ENCODE measurements at regions not wholly inside any gene's neighbourhood (a gene's known extent, or its start where the extent isn't known, plus 50 kb on each side); places are given as distances from the start of the nearest gene placed in this dataset.
"Not testable (repeated sequence)": the region's sequence is repeated elsewhere in the genome, so short reads cannot be mapped to it uniquely, and the experiment has no call there.

- DNase-seq (ENCODE audit: low spot score), result peak; percentile 10
Observed at GRCh38 chr22:49415151-49415951, 412.3 kb downstream of the BRD1 start.

- DNase-seq (ENCODE audit: low spot score), result no peak
Observed at GRCh38 chr22:49413551-49413950, 414.1 kb downstream of the BRD1 start.

GRCh38 chr22:49413146-49413545 is 414.5 kb downstream of the BRD1 start:
- no peak for DNase-seq (ENCODE audit: low spot score)

- no peak for DNase-seq (ENCODE audit: low spot score)
Observed at GRCh38 chr22:49412236-49412635, 415.4 kb downstream of the BRD1 start.

- no peak for DNase-seq (ENCODE audit: low spot score)
Observed at GRCh38 chr22:49411236-49411635, 416.4 kb downstream of the BRD1 start.

DNA sequence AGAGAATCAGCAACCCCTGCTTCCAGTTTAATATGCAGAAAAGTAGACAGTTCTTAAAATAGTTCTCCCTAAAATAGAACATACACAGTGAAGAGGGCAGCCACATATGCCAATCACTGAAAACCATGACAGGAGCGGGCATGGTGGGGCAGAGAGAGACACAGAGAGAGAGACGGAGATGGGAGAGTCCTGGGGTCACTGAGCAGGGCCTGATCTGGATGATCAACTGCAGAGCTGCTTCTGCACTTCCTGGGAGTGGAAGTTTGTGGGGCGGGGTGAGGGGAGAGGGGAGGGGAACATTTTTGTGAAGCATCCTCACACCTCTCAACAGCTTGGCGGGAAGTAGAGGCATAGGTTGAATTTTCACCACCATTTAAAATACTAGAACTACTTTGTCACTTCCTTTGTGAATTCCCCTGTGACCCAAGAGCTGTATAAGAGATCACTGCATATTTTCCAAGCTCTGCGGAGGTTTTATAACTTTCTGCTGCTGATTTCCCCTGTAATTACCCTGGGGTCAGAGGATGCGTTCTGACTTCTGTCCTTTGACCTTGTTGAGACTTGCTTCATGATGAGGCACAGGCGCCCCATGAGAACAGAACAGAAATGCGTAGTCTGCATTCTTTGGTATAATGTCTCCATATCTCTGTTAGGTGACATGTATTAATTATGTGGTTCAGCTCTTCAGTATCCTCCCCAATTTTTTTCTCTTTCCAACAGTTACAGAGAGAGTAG is 419.4 kb downstream of the BRD1 start:
- no peak for DNase-seq (ENCODE audit: low spot score)

DNA sequence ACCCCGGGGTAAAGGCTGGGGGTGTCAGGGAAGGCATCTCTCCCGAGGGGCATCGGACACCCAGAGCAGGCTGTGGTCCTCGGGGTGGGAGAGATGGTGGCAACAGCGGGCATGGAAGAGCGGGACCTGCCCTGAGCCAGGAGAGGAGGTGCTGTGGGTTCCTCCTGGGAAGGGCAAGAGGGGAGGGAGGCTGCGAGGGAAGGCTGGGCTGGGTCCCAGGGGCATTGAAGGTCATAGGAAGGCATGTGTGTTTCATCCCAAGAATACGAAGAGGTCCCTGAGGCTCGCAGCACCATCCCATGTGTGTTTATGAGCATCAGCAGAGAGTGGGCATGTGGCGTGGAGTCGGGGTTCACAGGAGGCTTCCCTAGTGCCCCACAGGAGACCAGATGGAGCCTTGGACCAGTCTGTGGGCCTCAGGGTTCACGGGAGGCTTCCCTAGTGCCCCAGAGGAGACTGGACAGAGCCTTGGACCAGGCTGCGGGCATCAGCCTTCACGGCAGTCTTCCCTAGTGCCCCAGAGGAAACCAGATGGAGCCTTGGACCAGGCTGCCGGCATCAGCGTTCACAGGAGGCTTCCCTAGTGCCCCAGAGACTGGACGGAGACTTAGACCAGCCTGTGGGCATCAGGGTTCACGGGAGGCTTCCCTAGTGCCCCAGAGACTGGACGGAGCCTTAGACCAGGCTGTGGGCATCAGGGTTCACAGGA is 420.6 kb downstream of the BRD1 start:
- DNase-seq (ENCODE audit: low spot score), result no peak

DNA sequence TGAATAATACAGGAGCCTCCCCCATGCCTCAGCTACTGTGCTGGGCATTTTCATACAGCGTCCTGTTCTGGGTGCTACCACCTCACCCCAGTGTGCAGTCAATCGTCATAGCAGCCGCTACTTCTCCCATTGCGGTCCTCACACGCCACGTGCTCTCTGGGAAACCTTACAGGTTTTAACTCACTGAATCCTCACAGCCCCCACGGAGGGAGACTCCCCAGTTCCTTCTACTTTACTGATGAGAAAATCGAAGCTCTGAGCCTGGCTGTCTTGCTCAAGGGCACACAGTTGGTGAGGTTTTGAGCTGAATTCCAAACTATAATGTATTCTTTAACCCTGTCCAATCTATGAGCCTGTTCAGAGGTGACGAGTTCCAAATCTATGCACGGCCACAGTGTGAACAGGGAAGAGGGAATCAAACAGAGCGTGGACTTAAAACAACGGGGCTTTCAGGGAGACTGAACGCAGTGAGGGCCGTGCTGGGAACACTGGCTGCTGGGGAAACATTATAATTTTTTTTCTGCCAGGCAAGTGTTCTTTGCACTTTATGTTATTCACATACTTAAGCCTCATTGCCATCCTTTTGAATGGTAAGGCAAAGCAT is 421.5 kb downstream of the BRD1 start:
- no peak for DNase-seq (ENCODE audit: low spot score)

DNA sequence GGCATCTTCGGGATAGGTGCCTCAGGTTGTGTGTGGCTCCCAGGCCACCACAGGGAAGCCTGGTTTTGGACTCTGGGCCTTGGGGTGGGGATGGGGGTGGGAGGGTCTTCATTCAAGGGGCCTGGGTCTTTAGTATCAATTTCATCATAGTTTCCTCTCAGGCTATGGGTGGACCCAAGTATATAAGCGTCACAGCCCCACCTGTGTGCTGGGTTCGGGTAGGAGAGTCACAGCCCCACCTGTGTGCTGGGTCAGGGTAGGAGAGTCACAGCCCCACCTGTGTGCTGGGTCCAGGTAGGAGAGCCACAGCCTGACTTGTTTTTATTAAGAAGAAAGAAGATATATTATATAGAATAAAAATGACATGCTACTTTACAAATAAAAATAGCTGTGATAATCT is 422.1 kb downstream of the BRD1 start:
- no peak for DNase-seq (ENCODE audit: low spot score)

DNA sequence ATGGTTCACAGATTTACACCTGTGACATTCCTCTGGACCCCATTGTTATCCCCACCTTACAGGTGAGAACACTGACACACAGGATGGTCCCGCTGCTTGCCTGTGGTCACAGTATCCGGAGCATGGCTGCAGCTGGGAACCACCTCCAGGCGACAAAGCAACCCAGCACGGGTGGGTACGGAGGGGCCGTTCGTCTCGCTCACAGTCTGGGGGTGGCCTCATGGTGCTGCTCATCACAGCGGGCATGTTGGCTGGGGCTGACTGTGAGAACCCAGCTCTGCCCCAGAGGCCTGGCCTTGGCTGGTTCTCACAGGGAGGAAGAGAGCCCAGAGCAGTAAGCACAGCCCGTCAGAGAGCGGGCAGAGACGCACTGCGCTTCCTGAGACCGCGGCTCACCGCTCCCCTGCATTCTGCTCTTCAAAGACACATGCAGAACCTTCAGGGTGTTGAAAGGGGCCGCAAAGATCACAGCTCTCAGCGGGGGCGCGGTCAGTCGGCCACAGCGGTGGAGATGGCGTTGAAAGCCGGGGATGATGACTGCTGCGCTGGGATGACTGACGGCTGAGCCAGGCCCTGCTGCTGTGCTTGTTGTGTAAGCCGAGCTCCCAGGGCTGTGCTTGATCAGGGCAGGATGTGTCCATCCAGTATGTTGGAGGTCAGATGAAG is 423.0 kb downstream of the BRD1 start:
- DNase-seq (ENCODE audit: low spot score), result no peak

GRCh38 chr22:49404020-49404419 is 423.7 kb downstream of the BRD1 start:
- DNase-seq (ENCODE audit: low spot score), result no peak

DNA sequence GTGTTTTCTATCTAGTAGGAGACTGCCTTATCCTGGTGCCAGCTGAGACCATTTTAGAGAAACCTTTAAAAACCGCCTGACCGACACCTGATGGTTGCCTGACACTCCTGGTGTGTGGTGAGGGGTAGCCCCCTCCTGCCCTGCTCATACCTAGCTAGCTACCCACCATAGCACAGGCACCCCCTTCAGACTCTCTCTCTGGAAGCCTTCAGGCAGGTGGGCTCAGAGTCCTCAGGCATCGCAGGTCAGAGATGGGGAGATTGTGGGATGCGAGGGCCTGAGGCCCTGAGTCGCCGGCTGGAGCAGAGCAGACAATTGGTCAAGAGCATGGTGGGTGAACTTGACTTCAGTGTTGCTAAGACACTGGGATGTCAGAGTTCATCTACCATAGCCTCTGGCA is 424.6 kb downstream of the BRD1 start:
- no peak for DNase-seq (ENCODE audit: low spot score)

GRCh38 chr22:49402169-49402568 is 425.5 kb downstream of the BRD1 start:
- DNase-seq (ENCODE audit: low spot score), result no peak

GRCh38 chr22:49400941-49401598 is 426.6 kb downstream of the BRD1 start:
- DNase-seq (ENCODE audit: low spot score), result no peak

- DNase-seq (ENCODE audit: low spot score), result no peak
Observed at GRCh38 chr22:49400136-49400940, 427.3 kb downstream of the BRD1 start.

DNA sequence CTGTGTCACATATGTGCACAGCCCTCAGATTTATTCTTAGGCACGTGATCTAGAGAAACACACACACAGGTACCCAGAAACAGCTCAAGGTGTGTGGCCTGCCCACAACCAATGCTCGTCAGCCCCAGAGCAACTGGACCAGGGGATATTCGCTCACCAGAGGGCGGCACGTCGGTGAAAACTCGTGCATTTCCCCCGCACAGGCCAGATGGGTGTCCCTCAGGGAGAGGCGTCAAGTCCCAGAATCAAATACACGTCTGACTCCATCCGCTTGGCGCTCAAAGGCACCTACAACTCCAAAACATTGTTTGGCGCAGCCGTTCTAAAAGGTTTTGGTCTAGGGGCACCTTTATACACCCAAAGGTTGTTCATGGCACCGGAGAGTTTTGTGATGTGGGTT is 429.0 kb downstream of the BRD1 start:
- DNase-seq (ENCODE audit: low spot score), result no peak

GRCh38 chr22:49398115-49398514 is 429.6 kb downstream of the BRD1 start:
- no peak for DNase-seq (ENCODE audit: low spot score)

- no peak for DNase-seq (ENCODE audit: low spot score)
Observed at GRCh38 chr22:49396817-49397216, 430.9 kb downstream of the BRD1 start.

GRCh38 chr22:49395617-49396016 is 432.1 kb downstream of the BRD1 start:
- no peak for DNase-seq (ENCODE audit: low spot score)

DNA sequence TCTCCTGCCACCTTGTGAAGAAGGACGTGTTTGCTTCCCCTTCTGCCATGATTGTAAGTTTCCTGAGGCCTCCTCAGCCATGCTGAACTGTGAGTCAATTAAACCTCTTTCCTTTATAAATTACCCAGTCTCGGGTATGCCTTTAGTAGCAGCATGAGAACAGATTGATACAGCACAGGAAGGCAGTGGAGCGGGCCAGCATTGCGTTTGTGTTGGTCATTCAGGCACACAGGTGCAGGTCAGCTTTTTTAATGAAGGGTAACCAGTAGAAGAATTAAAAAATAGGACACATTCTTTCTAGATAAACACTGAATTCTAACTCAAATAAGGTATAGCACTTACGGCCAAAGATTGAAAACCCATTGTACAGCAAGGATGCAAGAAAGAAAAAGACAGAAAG is 432.6 kb downstream of the BRD1 start:
- DNase-seq (ENCODE audit: low spot score), result not testable (repeated sequence)
